Calu3 (cell line): ENCODE measurements at regions not wholly inside any gene's neighbourhood (a gene's known extent, or its start where the extent isn't known, plus 50 kb on each side); places are given as distances from the start of the nearest gene placed in this dataset.
A peak's percentile ranks its signal among the peaks of the same experiment; 100 is the strongest.

Experiments used
- BruUV-seq: library from RNA; stranded (reverse); fragments of 400-500 nt; replicated peaks from 2 replicates; lab custom pipeline; 2021; lab: Mats Ljungman, UMichigan
- CTCF ChIA-PET: fragments of 300-600 bp; sonication (Branson Sonifier 250); formaldehyde crosslinking; loops from one replicate; lab custom pipeline; 2022; ENCODE audit warnings: antibody characterized with exemption; lab: Charles Lee
- DNase-seq: peaks from one replicate; pipeline ENCODE4 v3.0.0; 2022
- H3K27ac Mint-ChIP-seq: one replicate; pipeline ENCODE4 v1.8.0; 2022; ENCODE audit warnings: mixed read lengths; ENCODE audit not compliant: unreplicated experiment
- H3K27me3 Mint-ChIP-seq: one replicate; pipeline ENCODE4 v1.8.0; 2022; ENCODE audit warnings: mixed read lengths; ENCODE audit not compliant: unreplicated experiment
- H3K36me3 Mint-ChIP-seq: one replicate; pipeline ENCODE4 v1.8.0; 2022; ENCODE audit warnings: mild to moderate bottlenecking, moderate library complexity, mixed read lengths; ENCODE audit not compliant: insufficient read depth, unreplicated experiment
- H3K4me1 Mint-ChIP-seq: one replicate; pipeline ENCODE4 v1.8.0; 2022; ENCODE audit warnings: mild to moderate bottlenecking, low read depth, mixed read lengths; ENCODE audit not compliant: unreplicated experiment
- H3K4me3 Mint-ChIP-seq: one replicate; pipeline ENCODE4 v1.8.0; 2022; ENCODE audit warnings: mild to moderate bottlenecking, low read depth, moderate library complexity, mixed read lengths; ENCODE audit not compliant: unreplicated experiment
- H3K9me3 Mint-ChIP-seq: one replicate; pipeline ENCODE4 v1.8.0; 2022; ENCODE audit warnings: low read depth, mixed read lengths; ENCODE audit not compliant: unreplicated experiment
- CTCF ChIP-seq: fragments of 200-600 bp; IDR thresholded peaks from one replicate; pipeline ENCODE4 v1.8.0; 2022; ENCODE audit warnings: antibody characterized with exemption; ENCODE audit not compliant: unreplicated experiment
- intact Hi-C: fragments of 100-400 bp; cut with micrococcal nuclease; formaldehyde crosslinking; loops from one replicate; pipeline ENCODE4 v1.10.0; 2022; ENCODE audit not compliant: unreplicated experiment

- TF ChIP-seq CTCF = no peak
- CTCF ChIA-PET = no interaction called here
- H3K4me3 Mint-ChIP-seq = no peak overlapping the region
- H3K36me3 Mint-ChIP-seq = no peaks in the 10 kb centered on the region
- no peaks in the 10 kb centered on the region for H3K27me3 Mint-ChIP-seq
- intact Hi-C loops = no loop called here
- DNase-seq = no peak
- H3K4me1 Mint-ChIP-seq = peaks cover 43% of the 10 kb centered on the region
- BruUV-seq = no TSS peak
- H3K9me3 Mint-ChIP-seq = no peaks in the 10 kb centered on the region
- peak overlapping the region; percentile 2 for H3K27ac Mint-ChIP-seq
These were observed 168.7 kb upstream of the PPP1R2C start for GRCh38 chrX:42946544-42947194.

DNA sequence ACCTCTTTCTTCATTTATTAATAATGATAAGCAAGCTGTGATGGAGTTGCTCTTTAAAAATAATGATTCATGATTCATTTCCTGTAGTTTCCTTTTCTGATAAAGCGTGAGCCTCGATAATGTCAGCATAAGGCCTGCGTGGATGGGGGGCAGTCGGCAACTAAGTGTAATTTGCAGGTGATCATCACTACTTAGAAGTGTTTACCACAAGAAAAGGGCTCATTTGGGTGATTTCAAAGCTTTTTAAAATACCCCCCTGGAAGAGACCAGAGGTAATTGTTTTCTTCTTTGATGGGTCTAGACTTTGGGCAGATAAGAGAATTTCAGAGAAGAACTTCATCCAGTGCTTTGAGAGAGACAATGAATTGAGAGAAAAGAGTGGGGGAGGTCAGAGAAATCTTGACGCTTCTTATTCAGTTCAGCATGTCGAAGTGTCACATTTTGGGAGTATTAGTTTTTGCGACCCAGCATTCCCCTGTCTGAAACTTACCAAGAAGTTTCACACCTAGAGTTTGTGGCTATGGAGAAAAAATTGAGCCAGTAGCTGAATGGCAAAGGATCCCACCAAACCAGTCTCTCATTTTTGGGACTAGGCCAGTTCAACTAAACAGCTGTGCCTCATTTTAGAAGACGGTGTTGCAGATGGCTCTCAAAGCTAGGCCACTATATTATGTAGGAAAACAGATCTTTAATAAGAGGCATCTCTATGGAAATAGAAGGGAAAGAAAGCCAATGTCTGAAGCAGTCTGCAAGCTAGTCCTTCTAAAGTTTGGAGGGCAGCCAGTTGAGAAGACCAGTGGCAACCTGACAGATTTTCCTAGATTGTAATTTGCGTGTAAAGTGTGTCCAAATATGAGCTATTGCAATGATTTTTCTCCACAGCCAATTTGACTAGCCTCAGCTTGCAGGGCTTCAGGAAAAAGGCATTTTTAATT, 171.0 kb upstream of the PPP1R2C start:
- no peaks in the 10 kb centered on the region for H3K36me3 Mint-ChIP-seq
- no peaks in the 10 kb centered on the region for H3K27me3 Mint-ChIP-seq
- intact Hi-C loops = no loop called here
- no peak overlapping the region for H3K27ac Mint-ChIP-seq
- CTCF ChIA-PET = no interaction called here
- BruUV-seq = no TSS peak
- H3K4me3 Mint-ChIP-seq = no peak overlapping the region
- peaks cover 29% of the 10 kb centered on the region for H3K4me1 Mint-ChIP-seq
- no peak for TF ChIP-seq CTCF
- H3K9me3 Mint-ChIP-seq = no peaks in the 10 kb centered on the region
- no peak for DNase-seq

GRCh38 chrX:42951747-42952146, 173.8 kb upstream of the PPP1R2C start:
- H3K27me3 Mint-ChIP-seq = no peaks in the 10 kb centered on the region

GRCh38 chrX:42952621-42953020, 174.7 kb upstream of the PPP1R2C start:
- CTCF ChIA-PET = interaction anchor here (0.6 to 1.0 kb wide), 2 partner anchors 9 to 49 kb away, joined by 3 to 8 read pairs; no protein-coding TSS in a partner anchor
- Mint-ChIP-seq H3K27me3 (no peaks in the 10 kb centered on the region), H3K27ac (no peak overlapping the region), H3K4me1 (peaks cover 9% of the 10 kb centered on the region), H3K36me3 (no peaks in the 10 kb centered on the region), H3K9me3 (no peaks in the 10 kb centered on the region), H3K4me3 (no peak overlapping the region)
- no peak for TF ChIP-seq CTCF
- intact Hi-C loops = no loop called here
- no TSS peak for BruUV-seq
- DNase-seq = no peak

More at GRCh38 chrX:42951747-42952146, 173.8 kb upstream of the PPP1R2C start:
- no peak for DNase-seq
- intact Hi-C loops = no loop called here
- Mint-ChIP-seq H3K4me3 (no peak overlapping the region), H3K9me3 (no peaks in the 10 kb centered on the region), H3K36me3 (no peaks in the 10 kb centered on the region), H3K27ac (no peak overlapping the region), H3K4me1 (peaks cover 15% of the 10 kb centered on the region)
- TF ChIP-seq CTCF = no peak
- BruUV-seq = no TSS peak
- CTCF ChIA-PET = no interaction called here
